GM12892 (cell line): ENCODE measurements at regions not wholly inside any gene's neighbourhood (a gene's known extent, or its start where the extent isn't known, plus 50 kb on each side); places are given as distances from the start of the nearest gene placed in this dataset.

Experiments used
- POLR2A ChIP-seq: IDR thresholded peaks from 2 replicates; pipeline ENCODE4 v1.6.1; 2011; ENCODE audit warnings: low read depth, low read length, control low read depth
- POLR2AphosphoS5 ChIP-seq: IDR thresholded peaks from 2 replicates; pipeline ENCODE4 v1.6.1; 2011; ENCODE audit warnings: low read depth, low read length, control low read depth
- TAF1 ChIP-seq: IDR thresholded peaks from 2 replicates; pipeline ENCODE4 v1.6.1; 2011; ENCODE audit warnings: low read depth, mild to moderate bottlenecking, control low read depth, low read length, borderline replicate concordance

- TF ChIP-seq POLR2AphosphoS5 (no peak), TAF1 (no peak), POLR2A (no peak)
Observed at GRCh38 chr10:117441812-117442443, 66.7 kb upstream of the PDZD8 start.
